ENCODE measurements at regions not wholly inside any gene's neighbourhood (a gene's known extent, or its start where the extent isn't known, plus 50 kb on each side); places are given as distances from the start of the nearest gene placed in this dataset.

GRCh38 chr4:58679886-58680285 is 1569.7 kb upstream of the IGFBP7 start:
- DNase-seq, result no peak

GRCh38 chr4:58679051-58679450 is 1568.9 kb upstream of the IGFBP7 start:
- DNase-seq, result no peak

- DNase-seq, result no peak
Measured at GRCh38 chr4:58669783-58670182, 1559.6 kb upstream of the IGFBP7 start.

GRCh38 chr4:58665649-58666048 is 1555.5 kb upstream of the IGFBP7 start:
- DNase-seq, result no peak

- DNase-seq, result no peak
Measured at GRCh38 chr4:58658701-58659100, 1548.5 kb upstream of the IGFBP7 start.

GRCh38 chr4:58653251-58653650 is 1543.1 kb upstream of the IGFBP7 start:
- DNase-seq, result peak; percentile 42

- peak; percentile 82 for DNase-seq
Measured at GRCh38 chr4:58649226-58649625, 1539.0 kb upstream of the IGFBP7 start.

- no peak for DNase-seq
Measured at GRCh38 chr4:58646126-58646525, 1535.9 kb upstream of the IGFBP7 start.

- DNase-seq, result no peak
Measured at GRCh38 chr4:58644549-58644948, 1534.4 kb upstream of the IGFBP7 start.

GRCh38 chr4:58636381-58636780 is 1526.2 kb upstream of the IGFBP7 start:
- peak; percentile 22 for DNase-seq

GRCh38 chr4:58617226-58617625 is 1507.0 kb upstream of the IGFBP7 start:
- no peak for DNase-seq

GRCh38 chr4:58611012-58611411 is 1500.8 kb upstream of the IGFBP7 start:
- no peak for DNase-seq

- no peak for DNase-seq
Measured at GRCh38 chr4:58606303-58606702, 1496.1 kb upstream of the IGFBP7 start.

GRCh38 chr4:58603951-58604350 is 1493.8 kb upstream of the IGFBP7 start:
- DNase-seq, result no peak

- DNase-seq, result peak; percentile 44
Measured at GRCh38 chr4:58602731-58603359, 1492.7 kb upstream of the IGFBP7 start.

GRCh38 chr4:58602022-58602421 is 1491.8 kb upstream of the IGFBP7 start:
- no peak for DNase-seq

- no peak for DNase-seq
Measured at GRCh38 chr4:58600290-58600689, 1490.1 kb upstream of the IGFBP7 start.

GRCh38 chr4:58590722-58591121 is 1480.5 kb upstream of the IGFBP7 start:
- DNase-seq, result no peak

- DNase-seq, result no peak
Measured at GRCh38 chr4:58587856-58588255, 1477.7 kb upstream of the IGFBP7 start.

- no peak for DNase-seq
Measured at GRCh38 chr4:58566260-58566659, 1456.1 kb upstream of the IGFBP7 start.

GRCh38 chr4:58564695-58565475 is 1454.7 kb upstream of the IGFBP7 start:
- DNase-seq, result no peak

GRCh38 chr4:58561170-58561569 is 1451.0 kb upstream of the IGFBP7 start:
- no peak for DNase-seq

- no peak for DNase-seq
Measured at GRCh38 chr4:58560736-58561135, 1450.6 kb upstream of the IGFBP7 start.

- DNase-seq, result no peak
Measured at GRCh38 chr4:58553679-58554078, 1443.5 kb upstream of the IGFBP7 start.

- no peak for DNase-seq
Measured at GRCh38 chr4:58553031-58553430, 1442.8 kb upstream of the IGFBP7 start.
